ENCODE measurements at regions not wholly inside any gene's neighbourhood (a gene's known extent, or its start where the extent isn't known, plus 50 kb on each side); places are given as distances from the start of the nearest gene placed in this dataset.

GRCh38 chr3:107951126-107951525, 139.7 kb downstream of the CD47 start:
- TF ChIP-seq CTCF (IDR thresholded peaks at IDR 0.05): no peak
- H3K4me3 ChIP-seq: no peak overlapping the region
- no peak overlapping the region for H3K27ac ChIP-seq
- no peak for DNase-seq (ENCODE audit: low spot score)

GRCh38 chr3:107950417-107950816, 140.4 kb downstream of the CD47 start:
- H3K4me3 ChIP-seq: no peak overlapping the region
- H3K27ac ChIP-seq: no peak overlapping the region
- no peak for TF ChIP-seq CTCF (IDR thresholded peaks at IDR 0.05)
- no peak for DNase-seq (ENCODE audit: low spot score)

GRCh38 chr3:107949394-107949970, 141.3 kb downstream of the CD47 start:
- Histone ChIP-seq H3K27ac (no peak overlapping the region), H3K4me3 (no peak overlapping the region)
- TF ChIP-seq CTCF (IDR thresholded peaks at IDR 0.05): no peak
- DNase-seq (ENCODE audit: low spot score): no peak

- no peak for DNase-seq (ENCODE audit: low spot score)
- TF ChIP-seq CTCF (IDR thresholded peaks at IDR 0.05): no peak
- Histone ChIP-seq H3K27ac (no peak overlapping the region), H3K4me3 (no peak overlapping the region)
These were observed 143.6 kb downstream of the CD47 start for GRCh38 chr3:107947203-107947602.

GRCh38 chr3:107946700-107947099, 144.1 kb downstream of the CD47 start:
- DNase-seq (ENCODE audit: low spot score): no peak
- Histone ChIP-seq H3K27ac (no peak overlapping the region), H3K4me3 (no peak overlapping the region)
- TF ChIP-seq CTCF (IDR thresholded peaks at IDR 0.05): no peak

GRCh38 chr3:107945417-107946094, 145.3 kb downstream of the CD47 start:
- Histone ChIP-seq H3K27ac (no peak overlapping the region), H3K4me3 (no peak overlapping the region)
- no peak for TF ChIP-seq CTCF (IDR thresholded peaks at IDR 0.05)
- no peak for DNase-seq (ENCODE audit: low spot score)

All from coronary artery (tissue), 2 donors.